ENCODE measurements at regions not wholly inside any gene's neighbourhood (a gene's known extent, or its start where the extent isn't known, plus 50 kb on each side); places are given as distances from the start of the nearest gene placed in this dataset.

DNA sequence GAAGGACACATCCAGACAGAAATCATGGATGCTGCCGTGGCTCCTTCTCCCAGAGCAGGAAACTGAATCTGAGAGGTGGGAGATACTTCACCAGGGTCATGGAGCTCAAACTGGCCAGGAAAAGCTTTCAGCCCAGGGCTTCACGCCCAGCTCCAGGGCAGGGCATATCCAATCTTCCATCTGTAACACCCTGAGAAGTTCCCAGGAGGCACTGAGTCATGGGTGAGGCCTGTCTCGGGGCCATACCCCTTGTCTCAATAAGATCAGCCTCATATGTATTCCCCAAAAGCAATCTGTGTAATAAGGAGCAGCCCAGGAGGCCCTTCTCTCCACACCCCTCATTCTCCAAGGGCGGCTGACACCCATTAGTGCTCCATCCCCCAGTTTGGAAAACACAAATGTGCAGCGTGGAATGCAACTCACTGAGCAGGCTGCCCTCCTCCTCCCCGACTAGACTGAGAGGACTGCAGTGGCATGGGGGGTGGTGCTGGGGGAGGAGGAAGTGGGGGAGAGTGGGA lies 439.3 kb upstream of the SULF2 start:
- POLR2A ChIA-PET, result no interaction called here
- ATAC-seq, result no peak
- H3K27ac Mint-ChIP-seq, result no peak overlapping the region
- no peak overlapping the region for H3K4me3 Mint-ChIP-seq
- no peaks in the 10 kb centered on the region for H3K4me1 Mint-ChIP-seq
- no peaks in the 10 kb centered on the region for H3K36me3 Mint-ChIP-seq
- no peak for TF ChIP-seq ZBTB21 (CRISPR knock-in tag; IDR thresholded peaks at IDR 0.05; ENCODE audit: borderline replicate concordance)
- TF ChIP-seq, protein P1, sequence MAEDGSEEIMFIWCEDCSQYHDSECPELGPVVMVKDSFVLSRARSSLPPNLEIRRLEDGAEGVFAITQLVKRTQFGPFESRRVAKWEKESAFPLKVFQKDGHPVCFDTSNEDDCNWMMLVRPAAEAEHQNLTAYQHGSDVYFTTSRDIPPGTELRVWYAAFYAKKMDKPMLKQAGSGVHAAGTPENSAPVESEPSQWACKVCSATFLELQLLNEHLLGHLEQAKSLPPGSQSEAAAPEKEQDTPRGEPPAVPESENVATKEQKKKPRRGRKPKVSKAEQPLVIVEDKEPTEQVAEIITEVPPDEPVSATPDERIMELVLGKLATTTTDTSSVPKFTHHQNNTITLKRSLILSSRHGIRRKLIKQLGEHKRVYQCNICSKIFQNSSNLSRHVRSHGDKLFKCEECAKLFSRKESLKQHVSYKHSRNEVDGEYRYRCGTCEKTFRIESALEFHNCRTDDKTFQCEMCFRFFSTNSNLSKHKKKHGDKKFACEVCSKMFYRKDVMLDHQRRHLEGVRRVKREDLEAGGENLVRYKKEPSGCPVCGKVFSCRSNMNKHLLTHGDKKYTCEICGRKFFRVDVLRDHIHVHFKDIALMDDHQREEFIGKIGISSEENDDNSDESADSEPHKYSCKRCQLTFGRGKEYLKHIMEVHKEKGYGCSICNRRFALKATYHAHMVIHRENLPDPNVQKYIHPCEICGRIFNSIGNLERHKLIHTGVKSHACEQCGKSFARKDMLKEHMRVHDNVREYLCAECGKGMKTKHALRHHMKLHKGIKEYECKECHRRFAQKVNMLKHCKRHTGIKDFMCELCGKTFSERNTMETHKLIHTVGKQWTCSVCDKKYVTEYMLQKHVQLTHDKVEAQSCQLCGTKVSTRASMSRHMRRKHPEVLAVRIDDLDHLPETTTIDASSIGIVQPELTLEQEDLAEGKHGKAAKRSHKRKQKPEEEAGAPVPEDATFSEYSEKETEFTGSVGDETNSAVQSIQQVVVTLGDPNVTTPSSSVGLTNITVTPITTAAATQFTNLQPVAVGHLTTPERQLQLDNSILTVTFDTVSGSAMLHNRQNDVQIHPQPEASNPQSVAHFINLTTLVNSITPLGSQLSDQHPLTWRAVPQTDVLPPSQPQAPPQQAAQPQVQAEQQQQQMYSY (CRISPR knock-in tag; IDR thresholded peaks at IDR 0.05), result no peak
- CTCF ChIA-PET, result no interaction called here
- no peak for DNase-seq (ENCODE audit: low spot score)
- peaks cover 5% of the 10 kb centered on the region for H3K9me3 Mint-ChIP-seq
- no peaks in the 10 kb centered on the region for H3K27me3 Mint-ChIP-seq (ENCODE audit: low read depth)

DNA sequence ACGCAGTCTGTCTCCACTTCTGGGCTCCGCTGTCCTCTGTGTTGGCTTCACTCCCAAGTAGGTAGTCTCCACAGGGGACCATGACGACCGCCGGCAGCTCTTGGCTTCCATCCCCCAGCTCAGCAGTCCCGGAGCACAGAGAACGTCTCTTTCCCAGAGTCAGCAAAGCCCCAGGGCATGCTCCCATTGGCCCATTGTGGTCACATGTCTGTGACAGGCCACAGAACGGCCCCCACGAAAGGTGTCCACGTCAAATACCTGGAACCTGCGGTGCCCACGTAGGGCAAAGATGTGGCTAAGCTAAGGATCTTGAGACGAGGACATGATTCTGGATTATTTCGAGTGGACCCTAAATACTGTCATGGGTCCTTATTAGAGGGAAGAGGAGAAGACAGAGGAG lies 438.4 kb upstream of the SULF2 start:
- H3K9me3 Mint-ChIP-seq, result peaks cover 5% of the 10 kb centered on the region
- ChIA-PET POLR2A (no interaction called here), CTCF (interaction anchor here (1.0 to 1.1 kb wide), 2 partner anchors 437 to 1244 kb away, joined by 3 to 4 read pairs; no protein-coding TSS in a partner anchor)
- ATAC-seq (no peak), DNase-seq (ENCODE audit: low spot score) (no peak)
- H3K4me1 Mint-ChIP-seq, result no peaks in the 10 kb centered on the region
- no peak overlapping the region for H3K27ac Mint-ChIP-seq
- no peaks in the 10 kb centered on the region for H3K27me3 Mint-ChIP-seq (ENCODE audit: low read depth)
- H3K4me3 Mint-ChIP-seq, result no peak overlapping the region
- TF ChIP-seq, protein P2, sequence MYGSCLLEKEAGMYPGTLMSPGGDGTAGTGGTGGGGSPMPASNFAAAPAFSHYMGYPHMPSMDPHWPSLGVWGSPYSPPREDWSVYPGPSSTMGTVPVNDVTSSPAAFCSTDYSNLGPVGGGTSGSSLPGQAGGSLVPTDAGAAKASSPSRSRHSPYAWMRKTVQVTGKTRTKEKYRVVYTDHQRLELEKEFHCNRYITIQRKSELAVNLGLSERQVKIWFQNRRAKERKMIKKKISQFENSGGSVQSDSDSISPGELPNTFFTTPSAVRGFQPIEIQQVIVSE (CRISPR knock-in tag; IDR thresholded peaks at IDR 0.05; ENCODE audit: borderline replicate concordance), result no peak
- no peak for TF ChIP-seq ZBTB43 (CRISPR knock-in tag; IDR thresholded peaks at IDR 0.05)
- no peak for TF ChIP-seq TEAD4 (CRISPR knock-in tag; IDR thresholded peaks at IDR 0.05)
- no peak for TF ChIP-seq HMGA2 (CRISPR knock-in tag; IDR thresholded peaks at IDR 0.05)
- TF ChIP-seq, protein P3, sequence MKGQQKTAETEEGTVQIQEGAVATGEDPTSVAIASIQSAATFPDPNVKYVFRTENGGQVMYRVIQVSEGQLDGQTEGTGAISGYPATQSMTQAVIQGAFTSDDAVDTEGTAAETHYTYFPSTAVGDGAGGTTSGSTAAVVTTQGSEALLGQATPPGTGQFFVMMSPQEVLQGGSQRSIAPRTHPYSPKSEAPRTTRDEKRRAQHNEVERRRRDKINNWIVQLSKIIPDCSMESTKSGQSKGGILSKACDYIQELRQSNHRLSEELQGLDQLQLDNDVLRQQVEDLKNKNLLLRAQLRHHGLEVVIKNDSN (CRISPR knock-in tag; IDR thresholded peaks at IDR 0.05), result no peak
- TF ChIP-seq ZNF317 (CRISPR knock-in tag; IDR thresholded peaks at IDR 0.05; ENCODE audit: borderline replicate concordance, low read depth), result no peak
- no peak for TF ChIP-seq E2F4 (CRISPR knock-in tag; IDR thresholded peaks at IDR 0.05; ENCODE audit: borderline replicate concordance, low read depth)
- TF ChIP-seq GTF2I (CRISPR knock-in tag; conservative IDR thresholded peaks at IDR 0.05), result no peak
- TF ChIP-seq ZNF121 (CRISPR knock-in tag; IDR thresholded peaks at IDR 0.05), result no peak
- no peak for TF ChIP-seq CTCF (IDR thresholded peaks at IDR 0.05)
- no peaks in the 10 kb centered on the region for H3K36me3 Mint-ChIP-seq
